ENCODE measurements at regions not wholly inside any gene's neighbourhood (a gene's known extent, or its start where the extent isn't known, plus 50 kb on each side); places are given as distances from the start of the nearest gene placed in this dataset.

DNA sequence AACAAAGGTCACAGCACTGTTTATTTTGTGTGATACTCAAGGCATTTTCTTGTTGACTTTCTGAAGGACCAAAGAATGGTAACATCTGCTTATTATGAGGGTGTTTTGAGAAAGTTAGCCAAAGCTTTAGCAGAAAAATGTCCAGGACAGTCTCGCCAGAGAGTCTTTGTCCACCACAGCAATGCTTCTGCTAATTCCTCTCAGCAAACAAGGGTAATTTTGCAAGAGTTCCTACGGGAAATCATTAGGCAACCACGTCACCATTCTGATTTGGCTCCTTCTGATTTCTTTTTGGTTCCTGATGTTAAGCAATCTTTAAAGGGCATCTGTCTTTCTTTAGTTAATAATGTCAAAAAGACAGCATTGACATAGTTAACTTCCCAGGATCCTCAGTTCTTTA is 639.3 kb upstream of the STEAP1 start:
- Mint-ChIP-seq H3K27ac (ENCODE audit: low read depth, unreplicated experiment) (no peak overlapping the region), H3K9me3 (ENCODE audit: unreplicated experiment) (peaks cover 8% of the 10 kb centered on the region), H3K27me3 (ENCODE audit: insufficient read depth, unreplicated experiment) (no peaks in the 10 kb centered on the region), H3K36me3 (ENCODE audit: insufficient read depth, unreplicated experiment) (no peaks in the 10 kb centered on the region), H3K4me3 (ENCODE audit: unreplicated experiment) (no peak overlapping the region), H3K4me1 (ENCODE audit: insufficient read depth, unreplicated experiment) (no peaks in the 10 kb centered on the region)
- intact Hi-C loops (cut with micrococcal nuclease) = no loop called here
- TF ChIP-seq, protein P1, sequence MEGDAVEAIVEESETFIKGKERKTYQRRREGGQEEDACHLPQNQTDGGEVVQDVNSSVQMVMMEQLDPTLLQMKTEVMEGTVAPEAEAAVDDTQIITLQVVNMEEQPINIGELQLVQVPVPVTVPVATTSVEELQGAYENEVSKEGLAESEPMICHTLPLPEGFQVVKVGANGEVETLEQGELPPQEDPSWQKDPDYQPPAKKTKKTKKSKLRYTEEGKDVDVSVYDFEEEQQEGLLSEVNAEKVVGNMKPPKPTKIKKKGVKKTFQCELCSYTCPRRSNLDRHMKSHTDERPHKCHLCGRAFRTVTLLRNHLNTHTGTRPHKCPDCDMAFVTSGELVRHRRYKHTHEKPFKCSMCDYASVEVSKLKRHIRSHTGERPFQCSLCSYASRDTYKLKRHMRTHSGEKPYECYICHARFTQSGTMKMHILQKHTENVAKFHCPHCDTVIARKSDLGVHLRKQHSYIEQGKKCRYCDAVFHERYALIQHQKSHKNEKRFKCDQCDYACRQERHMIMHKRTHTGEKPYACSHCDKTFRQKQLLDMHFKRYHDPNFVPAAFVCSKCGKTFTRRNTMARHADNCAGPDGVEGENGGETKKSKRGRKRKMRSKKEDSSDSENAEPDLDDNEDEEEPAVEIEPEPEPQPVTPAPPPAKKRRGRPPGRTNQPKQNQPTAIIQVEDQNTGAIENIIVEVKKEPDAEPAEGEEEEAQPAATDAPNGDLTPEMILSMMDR (IDR thresholded peaks at IDR 0.05; ENCODE audit: unreplicated experiment) = no peak
- ChIA-PET POLR2A (no interaction called here), CTCF (no interaction called here)
- peak; percentile 7 for DNase-seq (ENCODE audit: unreplicated experiment)
- no TSS peak for BruUV-seq (replicated peaks)

DNA sequence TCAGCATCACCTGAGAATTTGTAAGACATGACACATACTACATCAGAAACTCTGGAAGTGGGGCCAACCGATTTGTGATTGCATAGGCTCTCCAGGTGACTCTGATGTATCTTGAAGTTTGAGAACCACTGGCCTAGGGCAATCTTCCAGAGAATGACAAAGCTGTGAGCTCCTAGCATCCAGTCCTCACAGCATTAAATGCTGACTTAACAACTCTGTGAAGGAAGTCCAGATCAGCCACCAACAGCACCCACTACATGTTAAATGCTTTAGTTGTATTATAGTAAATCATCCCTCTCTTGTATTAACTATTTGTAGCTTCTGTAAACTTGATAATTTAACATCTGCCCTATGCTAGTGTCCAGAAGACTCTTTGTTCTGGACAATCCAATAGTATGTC is 636.5 kb upstream of the STEAP1 start:
- TF ChIP-seq, protein P1 (IDR thresholded peaks at IDR 0.05; ENCODE audit: unreplicated experiment) = no peak

DNA sequence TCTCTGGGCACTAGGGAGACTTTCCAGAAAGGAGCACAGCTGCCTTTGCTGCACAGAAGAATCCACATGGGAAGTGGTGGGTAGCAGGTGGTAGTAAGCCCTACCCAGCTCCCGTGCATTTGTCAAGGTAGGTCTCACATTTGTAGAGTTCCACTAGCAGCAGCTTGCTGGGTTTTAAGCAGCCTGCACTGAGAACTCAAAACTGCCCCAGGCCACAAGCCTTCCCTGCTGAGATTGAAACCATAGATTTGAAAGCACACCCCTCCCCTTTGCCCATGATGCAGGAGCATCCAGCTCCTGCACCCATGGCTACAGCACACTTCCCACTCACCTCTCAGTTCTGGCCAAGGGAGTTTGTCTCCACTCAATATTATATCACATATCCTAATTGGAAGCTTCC is 604.5 kb upstream of the STEAP1 start:
- H3K9me3 Mint-ChIP-seq (ENCODE audit: unreplicated experiment) = peaks cover 13% of the 10 kb centered on the region
- no peaks in the 10 kb centered on the region for H3K27me3 Mint-ChIP-seq (ENCODE audit: insufficient read depth, unreplicated experiment)
- BruUV-seq (replicated peaks) = no TSS peak
- no peaks in the 10 kb centered on the region for H3K36me3 Mint-ChIP-seq (ENCODE audit: insufficient read depth, unreplicated experiment)
- CTCF ChIA-PET = no interaction called here
- H3K27ac Mint-ChIP-seq (ENCODE audit: low read depth, unreplicated experiment) = no peak overlapping the region
- H3K4me3 Mint-ChIP-seq (ENCODE audit: unreplicated experiment) = no peak overlapping the region
- H3K4me1 Mint-ChIP-seq (ENCODE audit: insufficient read depth, unreplicated experiment) = no peaks in the 10 kb centered on the region
- POLR2A ChIA-PET = no interaction called here
- intact Hi-C loops (cut with micrococcal nuclease) = no loop called here
- DNase-seq (ENCODE audit: unreplicated experiment) = no peak
- TF ChIP-seq, protein P1 (IDR thresholded peaks at IDR 0.05; ENCODE audit: unreplicated experiment) = no peak

More for the DNA sequence above, 636.5 kb upstream of the STEAP1 start:
- Mint-ChIP-seq H3K9me3 (ENCODE audit: unreplicated experiment) (peaks cover 8% of the 10 kb centered on the region), H3K4me3 (ENCODE audit: unreplicated experiment) (no peak overlapping the region), H3K36me3 (ENCODE audit: insufficient read depth, unreplicated experiment) (no peaks in the 10 kb centered on the region), H3K4me1 (ENCODE audit: insufficient read depth, unreplicated experiment) (no peaks in the 10 kb centered on the region), H3K27ac (ENCODE audit: low read depth, unreplicated experiment) (no peak overlapping the region), H3K27me3 (ENCODE audit: insufficient read depth, unreplicated experiment) (peaks cover 11% of the 10 kb centered on the region)
- ChIA-PET CTCF (no interaction called here), POLR2A (no interaction called here)
- no peak for DNase-seq (ENCODE audit: unreplicated experiment)
- no TSS peak for BruUV-seq (replicated peaks)
- intact Hi-C loops (cut with micrococcal nuclease) = no loop called here

DNA sequence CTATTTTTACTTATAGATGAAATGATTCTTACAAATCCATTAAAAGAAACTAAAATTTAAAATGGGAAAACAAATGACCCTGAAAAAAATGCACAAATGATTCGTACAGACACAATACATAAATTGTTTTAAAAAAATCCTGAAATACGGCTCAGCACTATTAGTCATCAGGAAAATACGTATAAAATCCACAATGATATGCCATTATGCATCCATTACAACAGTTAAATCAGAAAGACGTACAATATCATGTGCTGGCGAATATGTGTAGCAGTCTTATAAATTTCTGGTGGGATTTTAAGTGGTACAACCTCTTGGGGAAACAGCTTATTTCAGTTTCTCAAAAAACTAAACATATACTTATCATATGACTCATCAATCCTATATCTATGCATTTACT is 600.1 kb upstream of the STEAP1 start:
- H3K9me3 Mint-ChIP-seq (ENCODE audit: unreplicated experiment) = no peaks in the 10 kb centered on the region
- no peaks in the 10 kb centered on the region for H3K4me1 Mint-ChIP-seq (ENCODE audit: insufficient read depth, unreplicated experiment)
- peaks cover 4% of the 10 kb centered on the region for H3K27me3 Mint-ChIP-seq (ENCODE audit: insufficient read depth, unreplicated experiment)
- CTCF ChIA-PET = no interaction called here
- no peak overlapping the region for H3K27ac Mint-ChIP-seq (ENCODE audit: low read depth, unreplicated experiment)
- no peaks in the 10 kb centered on the region for H3K36me3 Mint-ChIP-seq (ENCODE audit: insufficient read depth, unreplicated experiment)
- TF ChIP-seq, protein P1 (IDR thresholded peaks at IDR 0.05; ENCODE audit: unreplicated experiment) = no peak
- no TSS peak for BruUV-seq (replicated peaks)
- no peak overlapping the region for H3K4me3 Mint-ChIP-seq (ENCODE audit: unreplicated experiment)
- intact Hi-C loops (cut with micrococcal nuclease) = no loop called here
- POLR2A ChIA-PET = no interaction called here
- DNase-seq (ENCODE audit: unreplicated experiment) = no peak
